Hepatocyte (in vitro differentiated cells): ENCODE measurements at regions not wholly inside any gene's neighbourhood (a gene's known extent, or its start where the extent isn't known, plus 50 kb on each side); places are given as distances from the start of the nearest gene placed in this dataset.
A peak's percentile ranks its signal among the peaks of the same experiment; 100 is the strongest.

Experiments used
- DNase-seq: peaks from one replicate; pipeline ENCODE4 v3.0.0-alpha.2; 2016; ENCODE audit warnings: low spot score
- H2AFZ ChIP-seq: fragments of 200-600 bp; sonication (generic); 2 replicates; pipeline ENCODE4 v1.6.0; 2016; ENCODE audit warnings: antibody characterized with exemption, mild to moderate bottlenecking
- H3K27ac ChIP-seq: fragments of 200-600 bp; sonication (generic); 2 replicates; pipeline ENCODE4 v1.5.1; 2016; ENCODE audit warnings: mild to moderate bottlenecking
- H3K27me3 ChIP-seq: fragments of 200-600 bp; sonication (generic); 2 replicates; pipeline ENCODE4 v1.6.1; 2016
- H3K36me3 ChIP-seq: fragments of 200-600 bp; sonication (generic); replicated peaks from 2 replicates; pipeline ENCODE4 v1.5.1; 2016; ENCODE audit warnings: low read depth; ENCODE audit not compliant: insufficient read depth
- H3K4me1 ChIP-seq: fragments of 200-600 bp; sonication (generic); 2 replicates; pipeline ENCODE4 v1.5.1; 2016; ENCODE audit warnings: mild to moderate bottlenecking, moderate library complexity; ENCODE audit not compliant: insufficient read depth
- H3K4me2 ChIP-seq: fragments of 200-600 bp; sonication (generic); 2 replicates; pipeline ENCODE4 v1.6.0; 2016
- H3K4me3 ChIP-seq: fragments of 200-600 bp; sonication (generic); 2 replicates; pipeline ENCODE4 v1.5.1; 2016; ENCODE audit warnings: mild to moderate bottlenecking
- H3K79me2 ChIP-seq: fragments of 200-600 bp; sonication (generic); 2 replicates; pipeline ENCODE4 v1.6.0; 2017; ENCODE audit warnings: mild to moderate bottlenecking
- H3K9me2 ChIP-seq: fragments of 200-600 bp; sonication (generic); replicated peaks from 2 replicates; pipeline ENCODE4 v1.6.0; 2017; ENCODE audit warnings: mild to moderate bottlenecking; ENCODE audit not compliant: insufficient read depth
- H3K9me3 ChIP-seq: fragments of 200-600 bp; sonication (generic); 2 replicates; pipeline ENCODE4 v1.5.1; 2016; ENCODE audit warnings: low read depth, mild to moderate bottlenecking
- H4K20me1 ChIP-seq: fragments of 200-600 bp; sonication (generic); 2 replicates; pipeline ENCODE4 v1.6.0; 2016; ENCODE audit warnings: mild to moderate bottlenecking; ENCODE audit not compliant: insufficient read depth, poor library complexity, severe bottlenecking
- EZH2 ChIP-seq: fragments of 200-600 bp; sonication (generic); IDR thresholded peaks from 2 replicates; pipeline ENCODE4 v1.6.1; 2016; ENCODE audit warnings: antibody characterized with exemption, mild to moderate bottlenecking, borderline replicate concordance
- EZH2phosphoT487 ChIP-seq: fragments of 200-600 bp; sonication (generic); IDR thresholded peaks from one replicate; pipeline ENCODE4 v1.6.1; 2018; ENCODE audit warnings: antibody characterized with exemption, mild to moderate bottlenecking, low read depth, moderate library complexity; ENCODE audit not compliant: unreplicated experiment, severe bottlenecking
- WGBS: methylation state at CpG from one replicate; pipeline ENCODE4 v1.1.6; 2016; ENCODE audit warnings: low lambda C conversion rate; ENCODE audit errors: missing lambda C conversion rate; 5-methylcytosine and 5-hydroxymethylcytosine counted together
- TF ChIP-seq, protein P1 (sequence below): fragments of 200-600 bp; sonication (generic); IDR thresholded peaks from 2 replicates; pipeline ENCODE4 v1.5.1; 2016; ENCODE audit warnings: antibody characterized with exemption, mild to moderate bottlenecking; ENCODE audit not compliant: poor library complexity

DNA sequence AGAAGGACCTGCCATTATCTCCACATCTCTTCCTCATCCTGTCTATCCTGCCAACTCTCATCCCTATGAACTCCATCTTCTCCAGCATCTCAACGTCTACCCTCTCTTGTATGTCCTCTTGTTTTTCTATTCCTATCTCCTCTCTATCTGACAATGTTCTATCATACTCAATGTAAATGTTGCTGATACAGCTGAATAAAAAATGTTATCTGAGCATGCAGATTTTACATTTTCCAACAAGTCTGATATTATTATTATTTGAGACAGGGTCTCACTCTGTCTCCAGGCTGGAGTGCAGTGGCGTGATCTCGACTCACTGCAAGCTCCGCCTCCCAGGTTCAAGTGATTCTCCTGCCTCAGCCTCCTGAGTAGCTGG is 56.0 kb upstream of the RAI14 start:
- TF ChIP-seq EZH2phosphoT487 (no peak), EZH2 (no peak)
- TF ChIP-seq, protein P1, sequence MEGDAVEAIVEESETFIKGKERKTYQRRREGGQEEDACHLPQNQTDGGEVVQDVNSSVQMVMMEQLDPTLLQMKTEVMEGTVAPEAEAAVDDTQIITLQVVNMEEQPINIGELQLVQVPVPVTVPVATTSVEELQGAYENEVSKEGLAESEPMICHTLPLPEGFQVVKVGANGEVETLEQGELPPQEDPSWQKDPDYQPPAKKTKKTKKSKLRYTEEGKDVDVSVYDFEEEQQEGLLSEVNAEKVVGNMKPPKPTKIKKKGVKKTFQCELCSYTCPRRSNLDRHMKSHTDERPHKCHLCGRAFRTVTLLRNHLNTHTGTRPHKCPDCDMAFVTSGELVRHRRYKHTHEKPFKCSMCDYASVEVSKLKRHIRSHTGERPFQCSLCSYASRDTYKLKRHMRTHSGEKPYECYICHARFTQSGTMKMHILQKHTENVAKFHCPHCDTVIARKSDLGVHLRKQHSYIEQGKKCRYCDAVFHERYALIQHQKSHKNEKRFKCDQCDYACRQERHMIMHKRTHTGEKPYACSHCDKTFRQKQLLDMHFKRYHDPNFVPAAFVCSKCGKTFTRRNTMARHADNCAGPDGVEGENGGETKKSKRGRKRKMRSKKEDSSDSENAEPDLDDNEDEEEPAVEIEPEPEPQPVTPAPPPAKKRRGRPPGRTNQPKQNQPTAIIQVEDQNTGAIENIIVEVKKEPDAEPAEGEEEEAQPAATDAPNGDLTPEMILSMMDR = no peak
- H3K27ac ChIP-seq = peak overlapping the region; percentile 11
- no peak for DNase-seq
- no peak overlapping the region for H3K4me3 ChIP-seq
- H3K4me1 ChIP-seq = peaks cover 16% of the 10 kb centered on the region
- no peaks in the 10 kb centered on the region for H3K36me3 ChIP-seq
- H3K9me2 ChIP-seq = no peaks in the 10 kb centered on the region
- H4K20me1 ChIP-seq = no peaks in the 10 kb centered on the region
- H3K79me2 ChIP-seq = no peaks in the 10 kb centered on the region
- WGBS = 96% methylated on average over 4 of the region's 4 CpGs
- no peaks in the 10 kb centered on the region for H3K27me3 ChIP-seq
- no peaks in the 10 kb centered on the region for H3K9me3 ChIP-seq
- no peak overlapping the region for H3K4me2 ChIP-seq
- H2AFZ ChIP-seq = no peak overlapping the region

DNA sequence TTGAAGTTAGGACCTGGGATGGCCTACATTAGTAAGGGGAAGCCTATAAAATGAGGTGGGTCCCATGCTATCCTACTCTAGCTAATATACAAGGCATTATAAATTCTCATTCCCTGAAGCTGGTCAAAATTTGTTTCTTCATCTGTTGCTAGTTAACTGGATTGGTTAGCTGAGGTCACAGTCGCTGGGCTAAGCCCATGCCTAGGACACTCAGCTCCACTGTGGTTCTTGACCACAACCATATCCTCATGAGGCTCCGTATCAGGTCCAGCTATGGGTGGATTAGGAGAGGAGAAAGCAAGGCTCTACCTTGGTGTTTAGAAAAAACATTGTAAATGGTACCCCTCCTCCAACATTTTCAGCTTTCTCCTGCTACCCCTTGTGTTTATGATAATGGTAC is 52.8 kb upstream of the RAI14 start:
- Histone ChIP-seq H3K27ac (no peak overlapping the region), H3K4me2 (no peak overlapping the region), H3K36me3 (no peaks in the 10 kb centered on the region), H4K20me1 (no peaks in the 10 kb centered on the region), H3K4me3 (no peak overlapping the region), H2AFZ (no peak overlapping the region), H3K4me1 (peaks cover 12% of the 10 kb centered on the region), H3K9me3 (no peaks in the 10 kb centered on the region), H3K9me2 (no peaks in the 10 kb centered on the region), H3K27me3 (no peaks in the 10 kb centered on the region), H3K79me2 (no peaks in the 10 kb centered on the region)
- WGBS = 94% methylated on average over 2 of the region's 2 CpGs
- DNase-seq = no peak
- TF ChIP-seq, protein P1 = no peak
- no peak for TF ChIP-seq EZH2
- no peak for TF ChIP-seq EZH2phosphoT487

DNA sequence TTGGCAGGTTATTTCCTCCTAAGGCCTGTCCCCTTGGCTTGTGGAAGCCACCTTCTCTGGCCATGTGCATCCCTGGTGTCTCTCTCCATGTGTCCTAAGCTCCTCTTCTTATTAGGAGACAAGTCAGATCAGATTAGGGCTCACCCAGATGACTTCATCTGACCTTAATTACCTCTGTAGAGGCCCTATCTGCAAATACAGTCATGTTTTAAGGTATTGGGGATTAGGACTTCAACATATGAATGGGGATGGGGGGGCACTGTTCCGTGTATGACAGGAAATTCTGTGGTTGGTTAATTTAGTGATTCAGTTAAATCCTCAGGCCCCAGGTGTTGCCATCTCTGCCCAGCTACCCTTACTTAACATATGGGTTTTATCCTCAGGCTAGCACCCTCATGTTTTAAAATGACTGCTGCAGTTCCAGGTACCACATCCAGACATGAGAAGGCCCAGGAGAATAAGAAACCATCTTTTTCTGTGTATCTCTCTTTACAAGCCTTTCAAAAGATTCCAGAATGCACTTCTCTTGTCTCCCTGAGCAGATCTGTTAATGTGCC is 51.9 kb upstream of the RAI14 start:
- Histone ChIP-seq H3K9me2 (no peaks in the 10 kb centered on the region), H3K4me1 (peaks cover 6% of the 10 kb centered on the region), H3K27me3 (no peaks in the 10 kb centered on the region), H3K79me2 (no peaks in the 10 kb centered on the region), H3K27ac (no peak overlapping the region), H4K20me1 (no peaks in the 10 kb centered on the region), H3K9me3 (no peaks in the 10 kb centered on the region), H3K36me3 (no peaks in the 10 kb centered on the region), H3K4me3 (no peak overlapping the region), H3K4me2 (no peak overlapping the region), H2AFZ (no peak overlapping the region)
- DNase-seq = no peak
- 44% methylated on average over 1 of the region's 1 CpG for WGBS
- TF ChIP-seq EZH2phosphoT487 = no peak
- no peak for TF ChIP-seq EZH2
- TF ChIP-seq, protein P1 = no peak

DNA sequence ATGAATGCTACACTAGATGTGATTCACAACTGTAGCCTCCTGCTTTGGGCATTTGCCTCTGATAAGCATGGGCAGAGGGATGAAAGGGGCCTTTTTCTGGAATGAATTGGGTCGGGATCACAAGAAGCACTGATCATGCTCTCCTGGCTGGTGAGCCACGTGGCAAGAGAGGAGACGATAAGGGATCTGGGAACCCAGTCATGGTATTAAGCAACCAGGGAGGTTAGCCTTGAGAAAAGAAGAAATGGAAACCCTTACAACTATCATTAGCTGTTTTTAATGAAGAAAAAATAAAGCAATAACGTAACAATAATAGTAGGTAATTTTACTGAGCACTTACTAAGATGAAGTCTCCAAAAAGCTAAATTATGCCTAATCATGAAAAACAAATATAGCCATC is 50.0 kb upstream of the RAI14 start:
- no peak for DNase-seq
- H3K79me2 ChIP-seq = no peaks in the 10 kb centered on the region
- peaks cover 5% of the 10 kb centered on the region for H3K4me1 ChIP-seq
- WGBS = 81% methylated on average over 4 of the region's 4 CpGs
- no peaks in the 10 kb centered on the region for H3K9me3 ChIP-seq
- H3K4me2 ChIP-seq = no peak overlapping the region
- H3K4me3 ChIP-seq = no peak overlapping the region
- TF ChIP-seq EZH2phosphoT487 (no peak), EZH2 (no peak)
- TF ChIP-seq, protein P1 = no peak
- H3K36me3 ChIP-seq = no peaks in the 10 kb centered on the region
- H4K20me1 ChIP-seq = no peaks in the 10 kb centered on the region
- H3K9me2 ChIP-seq = no peaks in the 10 kb centered on the region
- H3K27me3 ChIP-seq = no peaks in the 10 kb centered on the region
- no peak overlapping the region for H3K27ac ChIP-seq
- no peak overlapping the region for H2AFZ ChIP-seq
